ENCODE measurements at regions not wholly inside any gene's neighbourhood (a gene's known extent, or its start where the extent isn't known, plus 50 kb on each side); places are given as distances from the start of the nearest gene placed in this dataset.

GRCh38 chr1:34418166-34418565, 241.5 kb downstream of the C1orf94 start:
- Histone ChIP-seq H3K9me2 (replicated peaks; ENCODE audit: low read length) (no peaks in the 10 kb centered on the region), H3K27me3 (ENCODE audit: low read length) (no peaks in the 10 kb centered on the region), H3K4me2 (ENCODE audit: low read length) (no peak overlapping the region), H4K20me1 (ENCODE audit: low read length) (no peaks in the 10 kb centered on the region), H3K9me3 (ENCODE audit: low read length) (no peaks in the 10 kb centered on the region), H2AFZ (ENCODE audit: low read length) (no peak overlapping the region), H3K4me1 (ENCODE audit: insufficient read depth, low read length) (no peaks in the 10 kb centered on the region), H3K4me3 (ENCODE audit: low read length) (no peak overlapping the region), H3F3A (ENCODE audit: low read length, unreplicated experiment) (no peaks in the 10 kb centered on the region), H3K36me3 (ENCODE audit: low read depth, low read length) (no peaks in the 10 kb centered on the region), H3K27ac (ENCODE audit: low read length) (no peak overlapping the region), H3K9ac (ENCODE audit: low read length) (no peak overlapping the region), H3K79me2 (ENCODE audit: low read length) (no peaks in the 10 kb centered on the region)
- TF ChIP-seq CTCF (conservative IDR thresholded peaks at IDR 0.05; ENCODE audit: low read depth, low read length), result no peak
- BruUV-seq (replicated peaks), result no TSS peak
- POLR2A ChIA-PET (ENCODE audit: unreplicated experiment), result no interaction called here
- ATAC-seq (no peak), DNase-seq (no peak)
- intact Hi-C loops (cut with micrococcal nuclease), result no loop called here
- CTCF ChIA-PET, result no interaction called here

GRCh38 chr1:34419663-34420136, 243.0 kb downstream of the C1orf94 start:
- H3K9me3 ChIP-seq (ENCODE audit: low read length), result no peaks in the 10 kb centered on the region
- no peaks in the 10 kb centered on the region for H3K36me3 ChIP-seq (ENCODE audit: low read depth, low read length)
- DNase-seq, result no peak
- H3K79me2 ChIP-seq (ENCODE audit: low read length), result no peaks in the 10 kb centered on the region
- POLR2A ChIA-PET (ENCODE audit: unreplicated experiment), result no interaction called here
- no peaks in the 10 kb centered on the region for H3K27me3 ChIP-seq (ENCODE audit: low read length)
- H3K27ac ChIP-seq (ENCODE audit: low read length), result no peak overlapping the region
- intact Hi-C loops (cut with micrococcal nuclease), result no loop called here
- CTCF ChIA-PET, result no interaction called here
- H3K4me2 ChIP-seq (ENCODE audit: low read length), result no peak overlapping the region
- H3K9ac ChIP-seq (ENCODE audit: low read length), result no peak overlapping the region
- no peaks in the 10 kb centered on the region for H3K9me2 ChIP-seq (replicated peaks; ENCODE audit: low read length)
- H3K4me3 ChIP-seq (ENCODE audit: low read length), result no peak overlapping the region
- TF ChIP-seq CTCF (conservative IDR thresholded peaks at IDR 0.05; ENCODE audit: low read depth, low read length), result 0 out of 2 replicates have a peak, but pooled peaks have one; percentile 12
- TF ChIP-seq EZH2 (IDR thresholded peaks at IDR 0.05; ENCODE audit: low read length, unreplicated experiment), result no peak
- ATAC-seq, result no peak
- no peaks in the 10 kb centered on the region for H3F3A ChIP-seq (ENCODE audit: low read length, unreplicated experiment)
- H2AFZ ChIP-seq (ENCODE audit: low read length), result no peak overlapping the region
- BruUV-seq (replicated peaks), result no TSS peak
- no peaks in the 10 kb centered on the region for H3K4me1 ChIP-seq (ENCODE audit: insufficient read depth, low read length)
- H4K20me1 ChIP-seq (ENCODE audit: low read length), result no peaks in the 10 kb centered on the region

GRCh38 chr1:34425046-34425445, 248.3 kb downstream of the C1orf94 start:
- Histone ChIP-seq H2AFZ (ENCODE audit: low read length) (no peak overlapping the region), H3K79me2 (ENCODE audit: low read length) (no peaks in the 10 kb centered on the region), H3K27me3 (ENCODE audit: low read length) (peaks cover 5% of the 10 kb centered on the region; the same call in 1 of the 2 replicates), H3K4me2 (ENCODE audit: low read length) (no peak overlapping the region), H3K9me2 (replicated peaks; ENCODE audit: low read length) (no peaks in the 10 kb centered on the region), H3K9ac (ENCODE audit: low read length) (no peak overlapping the region), H3K4me3 (ENCODE audit: low read length) (no peak overlapping the region), H3K36me3 (ENCODE audit: low read depth, low read length) (no peaks in the 10 kb centered on the region), H3K4me1 (ENCODE audit: insufficient read depth, low read length) (no peaks in the 10 kb centered on the region), H3K27ac (ENCODE audit: low read length) (no peak overlapping the region), H3K9me3 (ENCODE audit: low read length) (no peaks in the 10 kb centered on the region), H3F3A (ENCODE audit: low read length, unreplicated experiment) (no peaks in the 10 kb centered on the region), H4K20me1 (ENCODE audit: low read length) (no peaks in the 10 kb centered on the region)
- ChIA-PET CTCF (no interaction called here), POLR2A (ENCODE audit: unreplicated experiment) (no interaction called here)
- DNase-seq (no peak), ATAC-seq (no peak)
- intact Hi-C loops (cut with micrococcal nuclease), result no loop called here
- no TSS peak for BruUV-seq (replicated peaks)
- no peak for TF ChIP-seq EZH2 (IDR thresholded peaks at IDR 0.05; ENCODE audit: low read length, unreplicated experiment)
- TF ChIP-seq EZH2phosphoT487 (IDR thresholded peaks at IDR 0.05; ENCODE audit: borderline replicate concordance, low read length), result no peak
- TF ChIP-seq CTCF (conservative IDR thresholded peaks at IDR 0.05; ENCODE audit: low read depth, low read length), result no peak
